PC-3 (cell line): ENCODE measurements at regions not wholly inside any gene's neighbourhood (a gene's known extent, or its start where the extent isn't known, plus 50 kb on each side); places are given as distances from the start of the nearest gene placed in this dataset.

Source experiments
- EZH2 ChIP-seq: fragments of 300-600 bp; sonication (generic); IDR thresholded peaks from one replicate; pipeline ENCODE4 v1.6.1; 2017; ENCODE audit warnings: antibody characterized with exemption, mild to moderate bottlenecking, low read length; ENCODE audit not compliant: unreplicated experiment
- TF ChIP-seq, protein P1 (sequence below): fragments of 300-600 bp; sonication (generic); conservative IDR thresholded peaks from 2 replicates; pipeline ENCODE4 v1.5.1; 2017; ENCODE audit warnings: antibody characterized with exemption, low read depth, mild to moderate bottlenecking, low read length

DNA sequence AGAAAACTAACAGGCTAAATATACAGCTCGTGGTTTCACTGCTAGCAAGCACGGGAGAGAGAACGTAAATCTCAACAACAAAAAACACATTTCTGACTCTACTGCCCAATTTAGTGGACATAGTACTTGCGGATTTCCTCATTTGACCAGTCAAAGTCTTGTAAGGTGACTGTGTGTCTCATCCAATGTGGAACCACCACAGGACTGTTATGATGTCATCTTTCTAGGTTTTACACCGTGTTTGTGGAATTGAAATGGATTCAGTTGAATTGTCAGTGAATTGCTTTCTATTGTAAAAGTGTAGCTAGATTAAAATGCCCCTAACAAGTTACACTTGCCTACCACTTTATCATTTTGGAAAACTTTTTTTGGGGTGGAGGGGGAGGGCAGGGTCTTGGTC, 1010.8 kb downstream of the NLGN4Y start:
- TF ChIP-seq, protein P1, sequence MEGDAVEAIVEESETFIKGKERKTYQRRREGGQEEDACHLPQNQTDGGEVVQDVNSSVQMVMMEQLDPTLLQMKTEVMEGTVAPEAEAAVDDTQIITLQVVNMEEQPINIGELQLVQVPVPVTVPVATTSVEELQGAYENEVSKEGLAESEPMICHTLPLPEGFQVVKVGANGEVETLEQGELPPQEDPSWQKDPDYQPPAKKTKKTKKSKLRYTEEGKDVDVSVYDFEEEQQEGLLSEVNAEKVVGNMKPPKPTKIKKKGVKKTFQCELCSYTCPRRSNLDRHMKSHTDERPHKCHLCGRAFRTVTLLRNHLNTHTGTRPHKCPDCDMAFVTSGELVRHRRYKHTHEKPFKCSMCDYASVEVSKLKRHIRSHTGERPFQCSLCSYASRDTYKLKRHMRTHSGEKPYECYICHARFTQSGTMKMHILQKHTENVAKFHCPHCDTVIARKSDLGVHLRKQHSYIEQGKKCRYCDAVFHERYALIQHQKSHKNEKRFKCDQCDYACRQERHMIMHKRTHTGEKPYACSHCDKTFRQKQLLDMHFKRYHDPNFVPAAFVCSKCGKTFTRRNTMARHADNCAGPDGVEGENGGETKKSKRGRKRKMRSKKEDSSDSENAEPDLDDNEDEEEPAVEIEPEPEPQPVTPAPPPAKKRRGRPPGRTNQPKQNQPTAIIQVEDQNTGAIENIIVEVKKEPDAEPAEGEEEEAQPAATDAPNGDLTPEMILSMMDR: no peak
- no peak for TF ChIP-seq EZH2
